ENCODE measurements at regions not wholly inside any gene's neighbourhood (a gene's known extent, or its start where the extent isn't known, plus 50 kb on each side); places are given as distances from the start of the nearest gene placed in this dataset.

DNA sequence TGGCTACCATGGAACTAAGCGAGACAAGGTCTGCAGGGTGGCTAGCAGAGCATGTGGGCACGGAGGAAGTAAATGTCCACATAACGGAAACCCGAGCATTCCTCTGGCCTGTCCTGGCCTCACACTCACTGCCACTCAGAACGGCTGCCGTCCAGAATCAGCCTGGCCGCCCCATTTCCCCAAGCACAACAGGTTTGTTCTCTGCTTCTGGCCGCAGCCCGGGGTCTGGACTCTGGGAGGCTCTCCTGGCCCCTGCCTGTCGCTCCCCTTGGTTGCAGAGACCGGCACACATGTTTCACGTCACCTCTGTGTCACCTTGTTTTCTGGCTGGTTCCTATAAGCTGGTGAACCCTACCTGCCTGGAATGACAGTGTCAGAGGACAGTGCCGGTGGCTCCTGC is 69.3 kb downstream of the GLI2 start:
- H4K20me1 ChIP-seq (ENCODE audit: insufficient read depth, low read length, poor library complexity, severe bottlenecking), result no peaks in the 10 kb centered on the region
- TF ChIP-seq, protein P1, sequence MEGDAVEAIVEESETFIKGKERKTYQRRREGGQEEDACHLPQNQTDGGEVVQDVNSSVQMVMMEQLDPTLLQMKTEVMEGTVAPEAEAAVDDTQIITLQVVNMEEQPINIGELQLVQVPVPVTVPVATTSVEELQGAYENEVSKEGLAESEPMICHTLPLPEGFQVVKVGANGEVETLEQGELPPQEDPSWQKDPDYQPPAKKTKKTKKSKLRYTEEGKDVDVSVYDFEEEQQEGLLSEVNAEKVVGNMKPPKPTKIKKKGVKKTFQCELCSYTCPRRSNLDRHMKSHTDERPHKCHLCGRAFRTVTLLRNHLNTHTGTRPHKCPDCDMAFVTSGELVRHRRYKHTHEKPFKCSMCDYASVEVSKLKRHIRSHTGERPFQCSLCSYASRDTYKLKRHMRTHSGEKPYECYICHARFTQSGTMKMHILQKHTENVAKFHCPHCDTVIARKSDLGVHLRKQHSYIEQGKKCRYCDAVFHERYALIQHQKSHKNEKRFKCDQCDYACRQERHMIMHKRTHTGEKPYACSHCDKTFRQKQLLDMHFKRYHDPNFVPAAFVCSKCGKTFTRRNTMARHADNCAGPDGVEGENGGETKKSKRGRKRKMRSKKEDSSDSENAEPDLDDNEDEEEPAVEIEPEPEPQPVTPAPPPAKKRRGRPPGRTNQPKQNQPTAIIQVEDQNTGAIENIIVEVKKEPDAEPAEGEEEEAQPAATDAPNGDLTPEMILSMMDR (conservative IDR thresholded peaks at IDR 0.05; ENCODE audit: low read length), result no peak
- no peak for TF ChIP-seq EZH2phosphoT487 (IDR thresholded peaks at IDR 0.05; ENCODE audit: borderline replicate concordance)
- no peaks in the 10 kb centered on the region for H3K79me2 ChIP-seq (ENCODE audit: insufficient read depth, low read length)

DNA sequence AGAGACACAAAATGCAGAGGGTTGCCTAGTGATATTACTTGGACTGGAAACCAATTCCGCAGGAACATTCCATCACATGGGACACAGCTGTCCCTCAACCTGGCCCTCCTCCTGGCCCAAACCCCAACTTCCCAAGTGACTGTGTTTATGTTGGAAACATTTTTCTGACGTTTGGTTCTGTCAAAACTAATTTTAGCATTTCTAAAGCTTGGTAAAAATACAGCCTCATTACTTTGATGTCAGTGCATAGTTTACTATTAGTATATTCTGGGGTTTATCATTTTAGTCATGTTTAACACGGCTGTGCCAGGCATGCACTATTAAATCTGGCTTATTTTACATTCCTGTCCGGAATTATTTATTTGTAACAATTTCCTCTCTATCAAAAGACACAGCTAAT is 69.9 kb downstream of the GLI2 start:
- Histone ChIP-seq H3K36me3 (ENCODE audit: insufficient read depth, low read length) (no peaks in the 10 kb centered on the region), H3K9me3 (ENCODE audit: insufficient read depth, low read depth, low read length) (no peaks in the 10 kb centered on the region), H2AFZ (ENCODE audit: low read length) (no peak overlapping the region), H3K9ac (ENCODE audit: low read depth, low read length, poor library complexity, severe bottlenecking) (no peak overlapping the region), H4K20me1 (ENCODE audit: insufficient read depth, low read length, poor library complexity, severe bottlenecking) (no peaks in the 10 kb centered on the region), H3K4me1 (ENCODE audit: insufficient read depth, low read length, poor library complexity, severe bottlenecking) (peaks cover 9% of the 10 kb centered on the region), H3K27me3 (ENCODE audit: insufficient read depth, low read length, poor library complexity, severe bottlenecking) (no peaks in the 10 kb centered on the region), H3F3A (ENCODE audit: low read depth) (no peaks in the 10 kb centered on the region), H3K79me2 (ENCODE audit: insufficient read depth, low read length) (no peaks in the 10 kb centered on the region), H3K4me3 (ENCODE audit: low read length, poor library complexity, severe bottlenecking) (no peak overlapping the region), H3K9me2 (replicated peaks; ENCODE audit: low read depth, low read length) (no peaks in the 10 kb centered on the region), H3K4me2 (ENCODE audit: low read depth, low read length, poor library complexity, severe bottlenecking) (no peak overlapping the region)
- no peak for TF ChIP-seq EZH2phosphoT487 (IDR thresholded peaks at IDR 0.05; ENCODE audit: borderline replicate concordance)
- TF ChIP-seq, protein P1 (conservative IDR thresholded peaks at IDR 0.05; ENCODE audit: low read length), result no peak

More for the DNA sequence above, 69.3 kb downstream of the GLI2 start:
- Histone ChIP-seq H3K4me1 (ENCODE audit: insufficient read depth, low read length, poor library complexity, severe bottlenecking) (peaks cover 8% of the 10 kb centered on the region), H2AFZ (ENCODE audit: low read length) (no peak overlapping the region), H3K9me2 (replicated peaks; ENCODE audit: low read depth, low read length) (no peaks in the 10 kb centered on the region), H3K36me3 (ENCODE audit: insufficient read depth, low read length) (no peaks in the 10 kb centered on the region), H3K9me3 (ENCODE audit: insufficient read depth, low read depth, low read length) (no peaks in the 10 kb centered on the region), H3K27me3 (ENCODE audit: insufficient read depth, low read length, poor library complexity, severe bottlenecking) (no peaks in the 10 kb centered on the region), H3K4me2 (ENCODE audit: low read depth, low read length, poor library complexity, severe bottlenecking) (no peak overlapping the region), H3F3A (ENCODE audit: low read depth) (no peaks in the 10 kb centered on the region), H3K9ac (ENCODE audit: low read depth, low read length, poor library complexity, severe bottlenecking) (no peak overlapping the region), H3K4me3 (ENCODE audit: low read length, poor library complexity, severe bottlenecking) (no peak overlapping the region)

DNA sequence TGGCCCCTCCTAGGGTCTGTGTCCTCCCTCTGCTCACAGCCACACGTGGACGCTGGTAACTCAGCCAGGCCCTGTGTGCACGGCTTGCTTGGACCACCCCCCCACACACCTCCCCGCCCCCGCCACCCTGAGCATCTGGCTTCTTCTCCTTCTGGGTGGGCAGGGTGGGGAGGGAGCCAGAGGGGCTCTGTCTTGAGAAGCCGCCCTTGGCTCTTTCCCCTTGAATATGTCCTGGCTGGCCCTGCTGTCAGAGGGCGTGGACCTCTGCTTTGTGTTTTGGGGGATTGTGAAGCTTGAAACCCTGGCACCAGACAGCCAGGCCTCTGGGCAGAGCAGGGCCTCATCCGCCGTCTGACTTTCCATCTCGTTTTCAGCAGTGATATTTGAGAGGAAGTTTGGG is 72.1 kb downstream of the GLI2 start:
- Histone ChIP-seq H3F3A (ENCODE audit: low read depth) (no peaks in the 10 kb centered on the region), H3K9me2 (replicated peaks; ENCODE audit: low read depth, low read length) (no peaks in the 10 kb centered on the region), H3K4me3 (ENCODE audit: low read length, poor library complexity, severe bottlenecking) (no peak overlapping the region), H4K20me1 (ENCODE audit: insufficient read depth, low read length, poor library complexity, severe bottlenecking) (no peaks in the 10 kb centered on the region), H3K9me3 (ENCODE audit: insufficient read depth, low read depth, low read length) (no peaks in the 10 kb centered on the region), H3K9ac (ENCODE audit: low read depth, low read length, poor library complexity, severe bottlenecking) (no peak overlapping the region), H3K4me2 (ENCODE audit: low read depth, low read length, poor library complexity, severe bottlenecking) (no peak overlapping the region), H3K27me3 (ENCODE audit: insufficient read depth, low read length, poor library complexity, severe bottlenecking) (no peaks in the 10 kb centered on the region), H3K79me2 (ENCODE audit: insufficient read depth, low read length) (no peaks in the 10 kb centered on the region), H3K36me3 (ENCODE audit: insufficient read depth, low read length) (no peaks in the 10 kb centered on the region), H3K4me1 (ENCODE audit: insufficient read depth, low read length, poor library complexity, severe bottlenecking) (peaks cover 9% of the 10 kb centered on the region), H2AFZ (ENCODE audit: low read length) (no peak overlapping the region)
- TF ChIP-seq, protein P1 (conservative IDR thresholded peaks at IDR 0.05; ENCODE audit: low read length), result no peak
- TF ChIP-seq EZH2phosphoT487 (IDR thresholded peaks at IDR 0.05; ENCODE audit: borderline replicate concordance), result no peak
